GM12878 (cell line): ENCODE measurements at regions not wholly inside any gene's neighbourhood (a gene's known extent, or its start where the extent isn't known, plus 50 kb on each side); places are given as distances from the start of the nearest gene placed in this dataset.

Experiments used
- ASH2L ChIP-seq: fragments of 300-600, 200-600 bp; sonication (generic); IDR thresholded peaks from 2 replicates; pipeline ENCODE4 v1.6.1; 2017; ENCODE audit warnings: low read depth, mild to moderate bottlenecking, borderline replicate concordance
- CREM ChIP-seq: IDR thresholded peaks from 2 replicates; pipeline ENCODE4 v1.6.1; 2014; ENCODE audit warnings: antibody characterized with exemption, low read depth
- E4F1 ChIP-seq: fragments of 450-650 bp; IDR thresholded peaks from 2 replicates; pipeline ENCODE4 v1.6.1; 2018; ENCODE audit warnings: borderline replicate concordance, mild to moderate bottlenecking; ENCODE audit not compliant: partially characterized antibody
- EP300 ChIP-seq, 2 experiments: fragments of 150-350 bp in 1 of 2; IDR thresholded peaks; 2 replicates each; pipeline ENCODE4 v1.6.1; 2011 to 2012; ENCODE audit warnings: low read depth in 2 of 2, low read length in 2 of 2, borderline replicate concordance in 1 of 2, improper control_type of control experiment in 1 of 2, inconsistent platforms in 1 of 2; ENCODE audit not compliant: control insufficient read depth in 1 of 2
- ETV6 ChIP-seq, 2 experiments: fragments of 450-650 bp in 1 of 2; IDR thresholded peaks in 1 of 2; conservative IDR thresholded peaks in 1 of 2; 2 replicates each; pipeline ENCODE4 v1.6.1; 2014; ENCODE audit warnings: antibody characterized with exemption in 1 of 2, borderline replicate concordance in 1 of 2, low read depth in 1 of 2, mild to moderate bottlenecking in 1 of 2, moderate library complexity in 1 of 2
- IKZF1 ChIP-seq: fragments of 450-650 bp; conservative IDR thresholded peaks from 2 replicates; pipeline ENCODE4 v1.6.1; 2017; ENCODE audit warnings: antibody characterized with exemption, mild to moderate bottlenecking
- IRF3 ChIP-seq: fragments of 450-650 bp; IDR thresholded peaks from 2 replicates; pipeline ENCODE4 v1.6.1; 2014; ENCODE audit warnings: mild to moderate bottlenecking
- KDM1A ChIP-seq: fragments of 200-600 bp; sonication (generic); IDR thresholded peaks from 2 replicates; pipeline ENCODE4 v1.6.1; 2016; ENCODE audit warnings: borderline replicate concordance
- MTA2 ChIP-seq: fragments of 450-650 bp; IDR thresholded peaks from 2 replicates; pipeline ENCODE4 v1.6.1; 2016; ENCODE audit warnings: low read depth, mild to moderate bottlenecking, moderate library complexity
- POLR2AphosphoS5 ChIP-seq: IDR thresholded peaks from 2 replicates; pipeline ENCODE4 v1.6.1; 2011; ENCODE audit warnings: mild to moderate bottlenecking, low read length, inconsistent platforms
- RAD21 ChIP-seq: IDR thresholded peaks from 2 replicates; pipeline ENCODE4 v1.6.1; 2011; ENCODE audit warnings: mild to moderate bottlenecking, low read depth, low read length, moderate library complexity; ENCODE audit not compliant: insufficient read depth
- SIX5 ChIP-seq: IDR thresholded peaks from 2 replicates; pipeline ENCODE4 v1.6.1; 2011; ENCODE audit warnings: mild to moderate bottlenecking, low read depth, low read length, moderate library complexity; ENCODE audit not compliant: severe bottlenecking
- SMC3 ChIP-seq: IDR thresholded peaks from 2 replicates; pipeline ENCODE4 v1.6.1; 2011; ENCODE audit warnings: low read length, improper control_type of control experiment, borderline replicate concordance
- SUPT20H ChIP-seq: IDR thresholded peaks from 2 replicates; pipeline ENCODE4 v1.6.1; 2011; ENCODE audit warnings: low read depth, mild to moderate bottlenecking, low read length, moderate library complexity, borderline replicate concordance; ENCODE audit not compliant: control insufficient read depth
- ZNF207 ChIP-seq: fragments of 450-650 bp; IDR thresholded peaks from 2 replicates; pipeline ENCODE4 v1.6.1; 2014; ENCODE audit warnings: antibody characterized with exemption, mild to moderate bottlenecking, borderline replicate concordance
- TF ChIP-seq, protein P1 (sequence below): IDR thresholded peaks from 2 replicates; pipeline ENCODE4 v1.6.1; 2011; ENCODE audit warnings: mild to moderate bottlenecking, low read depth, low read length, moderate library complexity; ENCODE audit not compliant: insufficient replicate concordance
- TF ChIP-seq, protein P2 (sequence below): IDR thresholded peaks from 2 replicates; pipeline ENCODE4 v1.6.1; 2011; ENCODE audit warnings: borderline replicate concordance, low read depth, mild to moderate bottlenecking, moderate library complexity, mixed read lengths, low read length; ENCODE audit not compliant: insufficient read depth; ENCODE audit errors: extremely low read length
- TF ChIP-seq, protein P3 (sequence below): fragments of 450-650 bp; IDR thresholded peaks from 2 replicates; pipeline ENCODE4 v1.6.1; 2017; ENCODE audit warnings: mild to moderate bottlenecking, moderate library complexity

DNA sequence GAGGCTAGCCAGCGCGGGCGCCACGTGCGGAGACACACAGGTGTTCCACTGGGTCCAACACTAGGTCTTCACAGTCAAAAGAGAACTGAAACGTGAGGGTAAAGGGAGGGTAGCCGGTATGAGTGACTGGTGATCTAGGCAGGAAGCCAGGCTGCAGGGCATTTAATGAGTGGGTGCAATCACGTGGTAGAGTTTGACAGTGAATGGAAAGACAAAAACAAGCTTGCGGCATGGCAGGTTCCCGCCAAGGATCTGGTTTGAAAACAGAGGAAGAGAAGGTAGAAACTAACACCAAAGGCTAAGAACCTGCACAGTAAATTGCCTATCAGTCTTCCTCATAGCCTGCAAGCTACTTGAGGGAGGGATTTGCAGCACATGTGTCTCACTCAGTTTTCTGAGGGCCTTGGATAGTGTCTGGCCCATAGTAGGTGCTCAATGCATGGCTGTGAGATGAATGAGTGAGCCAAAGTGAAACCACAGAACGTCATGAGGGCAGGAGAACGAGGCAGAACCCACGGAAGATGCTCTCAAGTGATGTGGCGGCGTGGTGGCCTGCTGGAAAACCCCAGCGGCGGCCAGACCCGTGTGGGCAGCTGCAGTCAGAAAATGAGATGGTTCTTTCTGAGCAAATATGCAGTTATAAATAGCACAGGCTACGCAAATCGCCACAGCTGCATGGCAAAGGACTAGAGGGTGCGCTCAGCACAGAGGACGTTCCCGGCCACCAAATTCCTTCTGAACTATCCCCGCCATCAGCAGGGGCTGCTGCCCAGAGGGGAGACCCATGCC is 183.6 kb upstream of the NFE2L3 start (continued):
- peak in 1 of 2 experiments; percentile 81; a peak in 2 of 4 replicates for TF ChIP-seq ETV6 (conservative IDR thresholded peaks at IDR 0.05 in 1 of 2, IDR thresholded peaks at IDR 0.05 in 1 of 2; ENCODE audit: borderline replicate concordance in 1 of 2, low read depth in 1 of 2)
- TF ChIP-seq EP300 (IDR thresholded peaks at IDR 0.05; ENCODE audit: borderline replicate concordance in 1 of 2, control insufficient read depth in 1 of 2, low read depth in 2 of 2, low read length in 2 of 2): peak; percentile 94 to 95
- TF ChIP-seq POLR2AphosphoS5: peak; percentile 17; the same call in 1 of the 2 replicates
- TF ChIP-seq ASH2L: no peak
- no peak for TF ChIP-seq SIX5
- TF ChIP-seq, protein P1, sequence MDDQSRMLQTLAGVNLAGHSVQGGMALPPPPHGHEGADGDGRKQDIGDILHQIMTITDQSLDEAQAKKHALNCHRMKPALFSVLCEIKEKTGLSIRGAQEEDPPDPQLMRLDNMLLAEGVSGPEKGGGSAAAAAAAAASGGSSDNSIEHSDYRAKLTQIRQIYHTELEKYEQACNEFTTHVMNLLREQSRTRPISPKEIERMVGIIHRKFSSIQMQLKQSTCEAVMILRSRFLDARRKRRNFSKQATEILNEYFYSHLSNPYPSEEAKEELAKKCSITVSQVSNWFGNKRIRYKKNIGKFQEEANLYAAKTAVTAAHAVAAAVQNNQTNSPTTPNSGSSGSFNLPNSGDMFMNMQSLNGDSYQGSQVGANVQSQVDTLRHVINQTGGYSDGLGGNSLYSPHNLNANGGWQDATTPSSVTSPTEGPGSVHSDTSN: peak; percentile 87
- TF ChIP-seq IKZF1: peak; percentile 85
- TF ChIP-seq SMC3: peak; percentile 3; the same call in 1 of the 2 replicates
- no peak for TF ChIP-seq SUPT20H
- TF ChIP-seq IRF3: no peak
- peak; percentile 91 for TF ChIP-seq MTA2
- TF ChIP-seq, protein P2, sequence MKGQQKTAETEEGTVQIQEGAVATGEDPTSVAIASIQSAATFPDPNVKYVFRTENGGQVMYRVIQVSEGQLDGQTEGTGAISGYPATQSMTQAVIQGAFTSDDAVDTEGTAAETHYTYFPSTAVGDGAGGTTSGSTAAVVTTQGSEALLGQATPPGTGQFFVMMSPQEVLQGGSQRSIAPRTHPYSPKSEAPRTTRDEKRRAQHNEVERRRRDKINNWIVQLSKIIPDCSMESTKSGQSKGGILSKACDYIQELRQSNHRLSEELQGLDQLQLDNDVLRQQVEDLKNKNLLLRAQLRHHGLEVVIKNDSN: peak; percentile 83
- TF ChIP-seq, protein P3, sequence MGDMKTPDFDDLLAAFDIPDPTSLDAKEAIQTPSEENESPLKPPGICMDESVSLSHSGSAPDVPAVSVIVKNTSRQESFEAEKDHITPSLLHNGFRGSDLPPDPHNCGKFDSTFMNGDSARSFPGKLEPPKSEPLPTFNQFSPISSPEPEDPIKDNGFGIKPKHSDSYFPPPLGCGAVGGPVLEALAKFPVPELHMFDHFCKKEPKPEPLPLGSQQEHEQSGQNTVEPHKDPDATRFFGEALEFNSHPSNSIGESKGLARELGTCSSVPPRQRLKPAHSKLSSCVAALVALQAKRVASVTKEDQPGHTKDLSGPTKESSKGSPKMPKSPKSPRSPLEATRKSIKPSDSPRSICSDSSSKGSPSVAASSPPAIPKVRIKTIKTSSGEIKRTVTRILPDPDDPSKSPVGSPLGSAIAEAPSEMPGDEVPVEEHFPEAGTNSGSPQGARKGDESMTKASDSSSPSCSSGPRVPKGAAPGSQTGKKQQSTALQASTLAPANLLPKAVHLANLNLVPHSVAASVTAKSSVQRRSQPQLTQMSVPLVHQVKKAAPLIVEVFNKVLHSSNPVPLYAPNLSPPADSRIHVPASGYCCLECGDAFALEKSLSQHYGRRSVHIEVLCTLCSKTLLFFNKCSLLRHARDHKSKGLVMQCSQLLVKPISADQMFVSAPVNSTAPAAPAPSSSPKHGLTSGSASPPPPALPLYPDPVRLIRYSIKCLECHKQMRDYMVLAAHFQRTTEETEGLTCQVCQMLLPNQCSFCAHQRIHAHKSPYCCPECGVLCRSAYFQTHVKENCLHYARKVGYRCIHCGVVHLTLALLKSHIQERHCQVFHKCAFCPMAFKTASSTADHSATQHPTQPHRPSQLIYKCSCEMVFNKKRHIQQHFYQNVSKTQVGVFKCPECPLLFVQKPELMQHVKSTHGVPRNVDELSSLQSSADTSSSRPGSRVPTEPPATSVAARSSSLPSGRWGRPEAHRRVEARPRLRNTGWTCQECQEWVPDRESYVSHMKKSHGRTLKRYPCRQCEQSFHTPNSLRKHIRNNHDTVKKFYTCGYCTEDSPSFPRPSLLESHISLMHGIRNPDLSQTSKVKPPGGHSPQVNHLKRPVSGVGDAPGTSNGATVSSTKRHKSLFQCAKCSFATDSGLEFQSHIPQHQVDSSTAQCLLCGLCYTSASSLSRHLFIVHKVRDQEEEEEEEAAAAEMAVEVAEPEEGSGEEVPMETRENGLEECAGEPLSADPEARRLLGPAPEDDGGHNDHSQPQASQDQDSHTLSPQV: peak; percentile 55; the same call in 1 of the 2 replicates
- TF ChIP-seq CREM: peak; percentile 93
- no peak; the same call in 1 of the 2 replicates for TF ChIP-seq ZNF207
- TF ChIP-seq KDM1A: no peak
- TF ChIP-seq E4F1: no peak
- TF ChIP-seq RAD21: 0 out of 2 replicates have a peak, but pooled peaks have one; percentile 19
